H1 (cell line): ENCODE measurements at regions not wholly inside any gene's neighbourhood (a gene's known extent, or its start where the extent isn't known, plus 50 kb on each side); places are given as distances from the start of the nearest gene placed in this dataset.

Experiments
- CTCF ChIA-PET: fragments of 300-600 bp; sonication (Branson Sonifier 250); formaldehyde crosslinking; loops from one replicate; lab custom pipeline; 2021; ENCODE audit not compliant: partially characterized antibody; lab: Charles Lee
- POLR2A ChIA-PET: fragments of 300-600 bp; sonication (Branson Sonifier 250); formaldehyde crosslinking; loops from one replicate; lab custom pipeline; 2021; ENCODE audit warnings: inconsistent platforms; ENCODE audit not compliant: partially characterized antibody; lab: Charles Lee
- DNase-seq, 2 experiments: peaks; one replicate each; pipeline versions ENCODE4 v3.0.0 to v3.0.0-alpha.2; 2010 to 2022; ENCODE audit warnings: low spot score in 2 of 2, low read depth in 1 of 2, mixed read lengths in 1 of 2
- FAIRE-seq: peaks from 2 replicates; lab custom pipeline; 2011; peaks lifted over from hg19 to GRCh38; lab: Jason Lieb, UNC
- H2AFZ ChIP-seq: 2 replicates; pipeline ENCODE4 v1.8.1; 2012; ENCODE audit warnings: low read length, inconsistent platforms
- H2AK5ac ChIP-seq: 2 replicates; pipeline ENCODE4 v1.6.1; 2013; ENCODE audit warnings: low read depth, low read length
- H2BK120ac ChIP-seq: replicated peaks from 2 replicates; pipeline ENCODE3; 2013; ENCODE audit warnings: low read depth, low read length, inconsistent platforms
- H2BK12ac ChIP-seq: 2 replicates; pipeline ENCODE4 v1.6.1; 2013; ENCODE audit warnings: low read depth, low read length
- H2BK15ac ChIP-seq: 2 replicates; pipeline ENCODE4 v1.6.1; 2013; ENCODE audit warnings: low read length
- H2BK20ac ChIP-seq: 2 replicates; pipeline ENCODE4 v1.6.1; 2013; ENCODE audit warnings: low read length
- H2BK5ac ChIP-seq: 2 replicates; pipeline ENCODE4 v1.6.1; 2013; ENCODE audit warnings: low read depth, low read length
- H3K14ac ChIP-seq: 2 replicates; pipeline ENCODE4 v1.6.1; 2013; ENCODE audit warnings: inconsistent platforms; ENCODE audit not compliant: insufficient read length
- H3K18ac ChIP-seq: 2 replicates; pipeline ENCODE4 v1.6.1; 2013; ENCODE audit warnings: low read length; ENCODE audit errors: extremely low read depth
- H3K23ac ChIP-seq: 2 replicates; pipeline ENCODE4 v1.6.1; 2013; ENCODE audit warnings: inconsistent platforms; ENCODE audit not compliant: insufficient read length
- H3K23me2 ChIP-seq: 2 replicates; pipeline ENCODE4 v1.6.1; 2013; ENCODE audit warnings: low read depth, low read length
- H3K27ac ChIP-seq: 2 replicates; pipeline ENCODE4 v1.6.1; 2011; ENCODE audit warnings: low read depth, low read length, inconsistent platforms
- H3K27me3 ChIP-seq, 4 experiments: replicated peaks in 1 of 4; 1 replicate in 1 of 4; 2 replicates in 3 of 4; pipeline versions ENCODE4 v1.6.1 to v1.8.1; 2011 to 2013; ENCODE audit warnings: low read length in 3 of 4, mild to moderate bottlenecking in 3 of 4, inconsistent platforms in 2 of 4, mixed read lengths in 2 of 4, moderate library complexity in 1 of 4; ENCODE audit not compliant: control insufficient read depth in 3 of 4, insufficient read depth in 3 of 4; ENCODE audit errors: extremely low read depth in 1 of 4
- H3K36me3 ChIP-seq, 4 experiments: 2 replicates each; pipeline versions ENCODE4 v1.6.1 to v1.8.1; 2011 to 2013; ENCODE audit warnings: mild to moderate bottlenecking in 4 of 4, low read length in 3 of 4, moderate library complexity in 2 of 4, control low read depth in 1 of 4, inconsistent platforms in 1 of 4; ENCODE audit not compliant: insufficient read depth in 4 of 4, control insufficient read depth in 2 of 4
- H3K4ac ChIP-seq: replicated peaks from 2 replicates; pipeline ENCODE3; 2013; ENCODE audit warnings: low read length, low read depth, mixed read lengths, inconsistent platforms; ENCODE audit not compliant: insufficient read length
- H3K4me1 ChIP-seq, 4 experiments: replicated peaks in 1 of 4; 1 replicate in 1 of 4; 2 replicates in 3 of 4; pipeline versions ENCODE4 v1.6.1 to v1.8.1; 2011 to 2013; ENCODE audit warnings: low read length in 3 of 4, inconsistent platforms in 2 of 4, mixed read lengths in 1 of 4; ENCODE audit not compliant: insufficient read depth in 4 of 4, control insufficient read depth in 3 of 4
- H3K4me2 ChIP-seq, 2 experiments: 2 replicates each; pipeline versions ENCODE4 v1.6.1 to v1.8.1; 2011 to 2013; ENCODE audit warnings: low read depth in 2 of 2, low read length in 2 of 2, control low read depth in 1 of 2, inconsistent platforms in 1 of 2, mild to moderate bottlenecking in 1 of 2; ENCODE audit not compliant: insufficient read depth in 1 of 2
- H3K4me3 ChIP-seq, 4 experiments: fragments of 200-600, 300-600 bp in 1 of 4; sonication (generic), shearing (Covaris generic), sonication (Bioruptor Twin) in 1 of 4; 2 replicates each; pipeline versions ENCODE4 v1.5.1 to v1.8.1; 2011 to 2016; ENCODE audit warnings: low read length in 4 of 4, low read depth in 3 of 4, control low read depth in 2 of 4, inconsistent platforms in 2 of 4, mild to moderate bottlenecking in 2 of 4, mixed read lengths in 1 of 4, moderate library complexity in 1 of 4; ENCODE audit not compliant: insufficient read depth in 2 of 4; ENCODE audit errors: extremely low read depth in 1 of 4
- H3K56ac ChIP-seq: replicated peaks from 2 replicates; pipeline ENCODE3; 2013; ENCODE audit warnings: low read depth, mild to moderate bottlenecking, mixed read lengths, low read length, inconsistent platforms; ENCODE audit not compliant: insufficient read length
- H3K79me1 ChIP-seq: 2 replicates; pipeline ENCODE4 v1.6.1; 2013; ENCODE audit warnings: low read depth, low read length, control low read depth
- H3K79me2 ChIP-seq, 2 experiments: 2 replicates each; pipeline versions ENCODE4 v1.6.1 to v1.8.1; 2012 to 2013; ENCODE audit warnings: low read length in 2 of 2, mild to moderate bottlenecking in 2 of 2, inconsistent platforms in 1 of 2; ENCODE audit not compliant: insufficient read depth in 2 of 2, control insufficient read depth in 1 of 2
- H3K9ac ChIP-seq, 4 experiments: replicated peaks in 1 of 4; 1 replicate in 1 of 4; 2 replicates in 3 of 4; pipeline versions ENCODE4 v1.6.1 to v1.8.1; 2011 to 2013; ENCODE audit warnings: low read depth in 3 of 4, low read length in 3 of 4, control low read depth in 2 of 4, mild to moderate bottlenecking in 2 of 4, moderate library complexity in 2 of 4, inconsistent platforms in 1 of 4; ENCODE audit errors: extremely low read depth in 1 of 4
- H3K9me3 ChIP-seq, 2 experiments: 2 replicates each; pipeline versions ENCODE4 v1.6.1 to v1.8.1; 2012 to 2013; ENCODE audit warnings: mild to moderate bottlenecking in 2 of 2, moderate library complexity in 2 of 2, control low read depth in 1 of 2, inconsistent platforms in 1 of 2, low read depth in 1 of 2, low read length in 1 of 2, mixed read lengths in 1 of 2; ENCODE audit not compliant: insufficient read depth in 2 of 2
- H4K20me1 ChIP-seq, 2 experiments: replicated peaks in 1 of 2; 2 replicates each; pipeline versions ENCODE3 to v1.8.1; 2011 to 2013; ENCODE audit warnings: inconsistent platforms in 2 of 2, low read length in 2 of 2, mild to moderate bottlenecking in 1 of 2; ENCODE audit not compliant: insufficient read depth in 2 of 2, control insufficient read depth in 1 of 2
- H4K5ac ChIP-seq: 2 replicates; pipeline ENCODE4 v1.6.1; 2013; ENCODE audit warnings: low read length, low read depth, mixed read lengths, inconsistent platforms; ENCODE audit not compliant: insufficient read length
- H4K8ac ChIP-seq: 2 replicates; pipeline ENCODE4 v1.8.0; 2013; ENCODE audit warnings: mild to moderate bottlenecking, moderate library complexity, low read length, inconsistent platforms; ENCODE audit not compliant: insufficient read depth; ENCODE audit errors: extremely low read depth
- H4K91ac ChIP-seq: replicated peaks from 2 replicates; pipeline ENCODE3; 2013; ENCODE audit warnings: low read length, mixed read lengths, inconsistent platforms; ENCODE audit not compliant: insufficient read length
- CREB1 ChIP-seq: IDR thresholded peaks from 2 replicates; pipeline ENCODE4 v1.6.1; 2012; ENCODE audit warnings: inconsistent platforms
- E2F6 ChIP-seq: IDR thresholded peaks from 2 replicates; pipeline ENCODE4 v1.6.1; 2012; ENCODE audit warnings: inconsistent platforms
- EP300 ChIP-seq, 2 experiments: IDR thresholded peaks; 1 replicate in 1 of 2; 2 replicates in 1 of 2; pipeline ENCODE4 v1.6.1; 2011 to 2012; ENCODE audit warnings: low read depth in 2 of 2, low read length in 2 of 2, mild to moderate bottlenecking in 2 of 2, borderline replicate concordance in 1 of 2, inconsistent platforms in 1 of 2, moderate library complexity in 1 of 2
- HDAC6 ChIP-seq: IDR thresholded peaks from one replicate; pipeline ENCODE4 v1.7.1; 2012; ENCODE audit warnings: low read depth, mild to moderate bottlenecking, inconsistent platforms, low read length, moderate library complexity
- MAX ChIP-seq: IDR thresholded peaks from 2 replicates; pipeline ENCODE4 v1.6.1; 2012; ENCODE audit warnings: inconsistent platforms
- RBBP5 ChIP-seq: IDR thresholded peaks from 2 replicates; pipeline ENCODE4 v1.7.1; 2012; ENCODE audit warnings: low read depth, mild to moderate bottlenecking, inconsistent platforms, low read length, moderate library complexity, borderline replicate concordance
- SP1 ChIP-seq: IDR thresholded peaks from 2 replicates; pipeline ENCODE4 v1.6.1; 2011; ENCODE audit warnings: low read depth, low read length
- YY1 ChIP-seq: IDR thresholded peaks from 2 replicates; pipeline ENCODE4 v1.6.1; 2011; ENCODE audit warnings: low read depth, mild to moderate bottlenecking, low read length
- WGBS, 2 experiments: shearing (Covaris generic) in 1 of 2; methylation state at CpG; one replicate each; pipeline versions ENCODE4 v1.1.6 to v1.1.7; 2013 to 2015; ENCODE audit warnings: low lambda C conversion rate in 2 of 2, mixed read lengths in 2 of 2, inconsistent platforms in 1 of 2, low coverage in 1 of 2, missing lambda C conversion rate in 1 of 2; ENCODE audit not compliant: insufficient replicate concordance in 2 of 2, insufficient coverage in 1 of 2, insufficient read length in 1 of 2; ENCODE audit errors: extremely low coverage in 1 of 2, missing lambda C conversion rate in 1 of 2; 5-methylcytosine and 5-hydroxymethylcytosine counted together

- 0 out of 2 replicates have a peak overlapping the region, but pooled peaks have one; percentile 13 for H3K18ac ChIP-seq
- H4K20me1 ChIP-seq, result no peaks in the 10 kb centered on the region
- TF ChIP-seq SP1 (no peak), EP300 (IDR thresholded peaks at IDR 0.05; ENCODE audit: borderline replicate concordance in 1 of 2, low read depth in 2 of 2, low read length in 2 of 2) (no peak), E2F6 (no peak), YY1 (no peak), HDAC6 (no peak), MAX (no peak), CREB1 (no peak), RBBP5 (no peak)
- no peaks in the 10 kb centered on the region for H3K9me3 ChIP-seq
- no peak overlapping the region for H3K56ac ChIP-seq
- no peak overlapping the region for H3K23ac ChIP-seq
- no peak for FAIRE-seq
- peak overlapping the region; percentile 63; the same call in 1 of the 2 replicates for H2BK5ac ChIP-seq
- H2AK5ac ChIP-seq, result no peak overlapping the region
- no peak overlapping the region for H3K4me3 ChIP-seq
- no peak overlapping the region for H4K91ac ChIP-seq
- no peak overlapping the region for H2BK120ac ChIP-seq
- no peak overlapping the region for H3K4me2 ChIP-seq
- H2BK12ac ChIP-seq, result peak overlapping the region; percentile 71; the same call in 1 of the 2 replicates
- H3K79me2 ChIP-seq, result no peaks in the 10 kb centered on the region
- no peak overlapping the region for H4K8ac ChIP-seq
- no peak overlapping the region for H3K4ac ChIP-seq
- H3K14ac ChIP-seq, result no peak overlapping the region
- H3K36me3 ChIP-seq, result no peaks in the 10 kb centered on the region; a peak in 1 of 8 replicates
- no peak overlapping the region for H3K9ac ChIP-seq
- no peaks in the 10 kb centered on the region for H3K79me1 ChIP-seq
- H3K23me2 ChIP-seq, result no peaks in the 10 kb centered on the region
- H3K4me1 ChIP-seq, result peaks cover 0 to 3% (median 0%) of the 10 kb centered on the region in 4 experiments; a peak in 2 of 7 replicates
- CTCF ChIA-PET, result interaction anchor here (1.0 kb wide), 1 partner anchor 57 kb away, joined by 4 read pairs; no protein-coding TSS in a partner anchor
- DNase-seq, result no peak
- POLR2A ChIA-PET, result no interaction called here
- no peak overlapping the region for H4K5ac ChIP-seq
- H2AFZ ChIP-seq, result no peak overlapping the region
- no peaks in the 10 kb centered on the region; a peak in 1 of 7 replicates for H3K27me3 ChIP-seq
- H3K27ac ChIP-seq, result no peak overlapping the region
- 84% methylated on average over 11 of the region's 11 CpGs; no CpG with 5 or more reads in 1 of the 2 experiments for WGBS, 2 experiments
- peak overlapping the region; percentile 61; the same call in 1 of the 2 replicates for H2BK15ac ChIP-seq
- H2BK20ac ChIP-seq, result no peak overlapping the region
Measured at GRCh38 chr6:44529146-44529905, 141.8 kb downstream of the CDC5L start.
